Stomach (tissue), 8 donors: ENCODE measurements at regions not wholly inside any gene's neighbourhood (a gene's known extent, or its start where the extent isn't known, plus 50 kb on each side); places are given as distances from the start of the nearest gene placed in this dataset.

Experiments
- DNase-seq, 2 donors: peaks; one replicate each; pipeline versions ENCODE4 v3.0.0 to v3.0.0-alpha.2; 2013 to 2019
- H3K27ac ChIP-seq, 5 donors: fragments of 200-600 bp in 4 of 5; sonication (generic) in 4 of 5; one replicate each; pipeline ENCODE4 v1.5.1; 2013 to 2019; ENCODE audit warnings: mild to moderate bottlenecking in 1 of 5, moderate library complexity in 1 of 5
- H3K27me3 ChIP-seq, 3 donors: fragments of 200-600 bp; sonication (generic); one replicate each; pipeline ENCODE4 v1.5.1; 2017 to 2019; ENCODE audit warnings: mixed run types in 1 of 3
- H3K36me3 ChIP-seq, 4 donors: fragments of 200-600 bp; sonication (generic); 1 replicate in 3 of 4; 2 replicates in 1 of 4; pipeline ENCODE4 v1.5.1; 2016 to 2019
- H3K4me1 ChIP-seq, 4 donors: fragments of 200-600 bp; sonication (generic); one replicate each; pipeline ENCODE4 v1.5.1; 2016 to 2019
- H3K4me3 ChIP-seq, 4 donors: fragments of 200-600 bp; sonication (generic) in 3 of 4; one replicate each; pipeline ENCODE4 v1.5.1; 2016 to 2019; ENCODE audit warnings: mild to moderate bottlenecking in 1 of 4
- H3K9me3 ChIP-seq, 4 donors: fragments of 200-600 bp; sonication (generic); one replicate each; pipeline ENCODE4 v1.5.1; 2016 to 2019
- EP300 ChIP-seq: sonication (generic); formaldehyde crosslinking; IDR thresholded peaks from one replicate; pipeline ENCODE4 v1.6.1; 2017; ENCODE audit warnings: antibody characterized with exemption
- POLR2A ChIP-seq, 4 donors: fragments of 450-650 bp; IDR thresholded peaks; one replicate each; pipeline ENCODE4 v1.6.1; 2016; ENCODE audit warnings: antibody characterized with exemption in 4 of 4, control low read depth in 2 of 4, mild to moderate bottlenecking in 1 of 4, moderate library complexity in 1 of 4
- POLR2AphosphoS5 ChIP-seq, 3 donors: sonication (generic); formaldehyde crosslinking; IDR thresholded peaks; one replicate each; pipeline ENCODE4 v1.6.1; 2016; ENCODE audit warnings: antibody characterized with exemption in 3 of 3
- WGBS, 5 donors: extraction: QIAGEN DNeasy Blood & Tissue Kit in 3 of 5; methylation state at CpG; one replicate each; pipeline versions ENCODE4 v1.1.5 to v1.1.7; 2013 to 2018; 5-methylcytosine and 5-hydroxymethylcytosine counted together
- intact Hi-C: fragments of 100-400 bp; cut with DNase I; formaldehyde crosslinking; loops from one replicate; pipeline ENCODE4 v1.15.1; 2023; ENCODE audit warnings: low total_unique reads
- TF ChIP-seq, protein P1 (sequence below), 7 experiments: fragments of 450-650 bp in 4 of 7; fragments of 200-600 bp in 3 of 7; sonication (generic) in 3 of 7; IDR thresholded peaks; one replicate each; pipeline ENCODE4 v1.5.1; 2016 to 2019; ENCODE audit warnings: antibody characterized with exemption in 7 of 7, control low read depth in 2 of 7, mild to moderate bottlenecking in 1 of 7
- donor health status: healthy with polysubstance abuse.
- donor health status: Bipolar disorder and iron deficiency.
- donor health status: healthy.

DNA sequence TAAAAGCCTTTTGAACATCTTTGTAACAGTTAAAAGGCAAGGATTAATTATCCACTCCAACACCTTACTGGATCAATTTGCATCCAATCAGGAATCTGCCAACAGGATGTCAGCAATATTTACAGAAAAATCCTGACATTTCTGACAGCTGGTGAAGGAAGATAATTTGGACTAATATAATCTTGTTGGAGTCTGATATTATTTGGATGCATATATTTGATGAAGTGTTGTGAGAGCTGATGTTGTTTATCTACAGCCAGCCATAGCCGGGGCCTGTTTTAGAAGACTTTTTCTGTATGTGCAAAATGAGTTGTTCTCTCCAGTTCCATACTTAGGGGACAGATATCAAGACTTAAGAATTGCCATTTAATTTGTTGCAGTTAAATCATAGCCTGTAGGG is 91.1 kb downstream of the GPR37 start:
- Histone ChIP-seq H3K27me3 (no peaks in the 10 kb centered on the region), H3K9me3 (no peaks in the 10 kb centered on the region), H3K36me3 (no peaks in the 10 kb centered on the region), H3K4me3 (no peak overlapping the region), H3K4me1 (no peaks in the 10 kb centered on the region), H3K27ac (no peak overlapping the region)
- no peak for DNase-seq
- 70 to 89% (median 86%) methylated on average over 1 of the region's 1 CpG for WGBS, 5 donors
- TF ChIP-seq, protein P1, sequence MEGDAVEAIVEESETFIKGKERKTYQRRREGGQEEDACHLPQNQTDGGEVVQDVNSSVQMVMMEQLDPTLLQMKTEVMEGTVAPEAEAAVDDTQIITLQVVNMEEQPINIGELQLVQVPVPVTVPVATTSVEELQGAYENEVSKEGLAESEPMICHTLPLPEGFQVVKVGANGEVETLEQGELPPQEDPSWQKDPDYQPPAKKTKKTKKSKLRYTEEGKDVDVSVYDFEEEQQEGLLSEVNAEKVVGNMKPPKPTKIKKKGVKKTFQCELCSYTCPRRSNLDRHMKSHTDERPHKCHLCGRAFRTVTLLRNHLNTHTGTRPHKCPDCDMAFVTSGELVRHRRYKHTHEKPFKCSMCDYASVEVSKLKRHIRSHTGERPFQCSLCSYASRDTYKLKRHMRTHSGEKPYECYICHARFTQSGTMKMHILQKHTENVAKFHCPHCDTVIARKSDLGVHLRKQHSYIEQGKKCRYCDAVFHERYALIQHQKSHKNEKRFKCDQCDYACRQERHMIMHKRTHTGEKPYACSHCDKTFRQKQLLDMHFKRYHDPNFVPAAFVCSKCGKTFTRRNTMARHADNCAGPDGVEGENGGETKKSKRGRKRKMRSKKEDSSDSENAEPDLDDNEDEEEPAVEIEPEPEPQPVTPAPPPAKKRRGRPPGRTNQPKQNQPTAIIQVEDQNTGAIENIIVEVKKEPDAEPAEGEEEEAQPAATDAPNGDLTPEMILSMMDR (IDR thresholded peaks at IDR 0.05), result no peak
- no peak for TF ChIP-seq POLR2AphosphoS5 (IDR thresholded peaks at IDR 0.05)
- TF ChIP-seq POLR2A (IDR thresholded peaks at IDR 0.05), result no peak
- TF ChIP-seq EP300, result no peak
- intact Hi-C loops, result no loop called here

DNA sequence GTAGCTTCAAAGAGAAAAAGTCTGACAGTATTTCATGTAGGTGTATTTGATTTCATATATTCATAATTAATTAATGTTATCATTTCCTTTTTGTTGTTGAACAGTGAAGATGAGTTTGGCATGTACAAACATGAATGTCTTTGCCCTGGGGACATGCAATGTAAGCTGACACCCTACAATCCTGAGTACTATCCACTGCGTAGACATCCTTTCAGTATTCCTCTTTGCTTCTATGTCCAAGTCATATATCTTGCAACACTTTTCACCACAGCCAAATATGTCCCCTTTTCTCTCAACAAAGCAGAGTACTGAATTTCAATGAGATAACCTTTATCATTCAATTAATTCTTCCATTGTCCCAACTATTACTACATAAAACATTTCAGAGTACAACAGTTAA is 93.6 kb downstream of the GPR37 start:
- no peak overlapping the region for H3K27ac ChIP-seq
- no peaks in the 10 kb centered on the region for H3K9me3 ChIP-seq
- WGBS, 5 donors, result 70 to 95% (median 83%) methylated on average over 1 of the region's 1 CpG
- H3K4me1 ChIP-seq, result no peaks in the 10 kb centered on the region
- H3K4me3 ChIP-seq, result no peak overlapping the region
- intact Hi-C loops, result no loop called here
- no peaks in the 10 kb centered on the region for H3K36me3 ChIP-seq
- no peak for DNase-seq
- no peaks in the 10 kb centered on the region for H3K27me3 ChIP-seq
- TF ChIP-seq, protein P1 (IDR thresholded peaks at IDR 0.05), result no peak
- TF ChIP-seq EP300 (no peak), POLR2AphosphoS5 (IDR thresholded peaks at IDR 0.05) (no peak), POLR2A (IDR thresholded peaks at IDR 0.05) (no peak)

DNA sequence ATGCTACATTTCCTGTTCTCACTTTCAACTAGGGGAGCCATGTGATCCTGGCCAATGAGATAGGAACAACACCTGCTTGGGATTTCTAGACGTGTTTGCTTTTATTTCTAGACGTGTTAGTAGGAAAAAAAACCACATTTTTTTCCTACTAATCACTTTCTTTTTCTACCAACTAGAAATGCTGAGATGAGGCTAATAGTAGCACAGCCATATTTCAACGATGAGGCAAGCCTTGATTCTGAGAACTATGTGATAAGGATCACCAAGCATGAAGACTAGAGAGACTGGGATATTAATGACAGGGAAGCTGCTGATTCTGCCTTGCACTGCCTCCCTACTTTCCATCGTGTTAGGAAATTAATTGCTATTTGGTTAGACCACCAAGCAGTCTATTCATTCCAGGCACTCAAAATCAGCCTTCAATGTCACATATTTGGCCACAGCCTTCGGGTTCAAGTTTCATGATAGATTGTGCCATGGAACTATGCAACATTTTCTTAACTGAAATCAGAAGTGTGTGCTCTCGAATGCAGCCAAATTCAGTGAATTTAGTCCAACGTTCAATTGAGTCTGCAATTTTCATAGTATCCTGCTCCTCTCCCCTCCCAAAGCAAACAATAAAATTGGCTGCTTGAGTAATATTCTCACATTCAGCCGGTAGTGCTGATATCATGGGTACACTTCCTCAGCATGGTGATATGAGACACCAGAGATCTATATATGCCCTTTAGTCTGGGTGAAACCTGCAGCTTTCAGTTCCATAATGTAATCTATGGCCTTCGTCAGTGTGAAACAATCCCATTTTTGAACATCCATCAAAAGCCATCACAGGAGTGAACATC is 98.1 kb downstream of the GPR37 start:
- Histone ChIP-seq H3K27me3 (no peaks in the 10 kb centered on the region), H3K4me1 (no peaks in the 10 kb centered on the region), H3K36me3 (no peaks in the 10 kb centered on the region), H3K4me3 (no peak overlapping the region), H3K27ac (no peak overlapping the region), H3K9me3 (no peaks in the 10 kb centered on the region)
- DNase-seq, result no peak
- WGBS, 5 donors, result 52 to 58% (median 57%) methylated on average over 9 of the region's 9 CpGs
- TF ChIP-seq, protein P1 (IDR thresholded peaks at IDR 0.05), result no peak
- no peak for TF ChIP-seq EP300
- no peak for TF ChIP-seq POLR2AphosphoS5 (IDR thresholded peaks at IDR 0.05)
- no peak for TF ChIP-seq POLR2A (IDR thresholded peaks at IDR 0.05)
- intact Hi-C loops, result no loop called here

DNA sequence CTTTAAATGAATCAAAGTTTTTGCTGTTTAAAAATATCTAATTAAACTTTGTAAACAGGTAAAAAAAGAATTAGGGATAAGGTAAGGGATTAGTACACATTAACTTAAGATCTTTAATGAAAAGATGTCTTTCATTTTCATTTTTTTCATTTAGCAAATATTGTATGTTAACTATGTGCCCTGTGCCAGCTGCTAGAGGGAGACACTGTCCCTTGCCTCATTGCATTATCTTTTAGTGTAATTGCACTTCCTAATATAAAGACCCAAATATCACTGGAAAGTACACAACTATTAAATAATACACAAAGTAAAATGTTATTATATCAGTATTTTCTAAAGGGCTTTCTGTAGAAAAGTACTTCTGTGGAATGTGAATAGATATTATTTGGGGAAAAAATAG is 102.7 kb downstream of the GPR37 start:
- TF ChIP-seq POLR2AphosphoS5 (IDR thresholded peaks at IDR 0.05) (no peak), EP300 (no peak), POLR2A (IDR thresholded peaks at IDR 0.05) (no peak)
- TF ChIP-seq, protein P1 (IDR thresholded peaks at IDR 0.05), result no peak
- no peaks in the 10 kb centered on the region for H3K36me3 ChIP-seq
- no peaks in the 10 kb centered on the region for H3K9me3 ChIP-seq
- no peaks in the 10 kb centered on the region for H3K4me1 ChIP-seq
- intact Hi-C loops, result no loop called here
- no peaks in the 10 kb centered on the region for H3K27me3 ChIP-seq
- DNase-seq, result no peak
- no peak overlapping the region for H3K4me3 ChIP-seq
- no peak overlapping the region for H3K27ac ChIP-seq
